ENCODE measurements at regions not wholly inside any gene's neighbourhood (a gene's known extent, or its start where the extent isn't known, plus 50 kb on each side); places are given as distances from the start of the nearest gene placed in this dataset.
"Not testable (repeated sequence)": the region's sequence is repeated elsewhere in the genome, so short reads cannot be mapped to it uniquely, and the experiment has no call there.

DNA sequence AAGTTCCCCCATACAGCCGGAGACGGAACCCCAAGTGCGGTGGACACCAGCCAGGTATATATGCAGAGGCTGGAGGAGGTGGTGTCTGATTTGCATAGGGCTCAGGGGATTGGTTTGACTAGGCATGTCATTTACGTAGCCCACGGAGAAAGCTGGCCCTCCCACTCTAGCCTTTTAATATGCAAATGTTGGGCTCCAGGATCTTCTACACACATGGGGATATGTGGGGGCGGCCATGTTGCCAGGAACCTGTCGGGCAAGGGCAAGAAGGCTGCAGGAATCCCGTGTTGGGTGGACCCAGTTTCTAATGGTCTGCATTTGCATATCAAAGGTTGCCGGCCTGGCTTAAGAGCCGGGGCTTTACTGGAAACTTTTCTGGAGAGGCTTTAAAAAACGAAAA, 57.4 kb downstream of the FTHL17 start:
- not testable (repeated sequence) for DNase-seq

DNA sequence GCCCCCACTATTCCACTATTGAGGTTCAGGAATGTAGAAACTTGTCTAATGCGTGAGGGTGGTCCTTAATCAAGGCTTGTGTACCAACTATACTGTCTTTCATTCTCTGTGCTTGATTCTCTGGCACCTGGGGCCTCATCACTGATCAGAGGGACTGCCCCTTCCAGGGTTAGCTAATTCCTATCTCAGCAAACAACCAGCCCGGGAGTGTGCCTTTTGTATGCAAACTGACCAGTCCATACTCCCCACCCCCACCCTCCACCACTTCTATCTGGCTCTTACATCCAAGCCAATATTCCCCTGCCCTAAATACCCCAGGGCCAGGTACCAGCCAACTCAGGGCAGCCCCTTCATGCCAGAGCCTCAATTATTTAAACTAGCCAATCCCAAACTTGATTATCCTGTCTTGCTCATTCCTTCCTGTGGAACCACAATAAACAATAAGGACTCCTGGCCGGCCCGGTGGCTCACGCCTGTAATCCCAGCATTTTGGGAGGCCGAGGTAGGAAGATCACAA, 59.3 kb downstream of the FTHL17 start:
- DNase-seq = no peak

DNA sequence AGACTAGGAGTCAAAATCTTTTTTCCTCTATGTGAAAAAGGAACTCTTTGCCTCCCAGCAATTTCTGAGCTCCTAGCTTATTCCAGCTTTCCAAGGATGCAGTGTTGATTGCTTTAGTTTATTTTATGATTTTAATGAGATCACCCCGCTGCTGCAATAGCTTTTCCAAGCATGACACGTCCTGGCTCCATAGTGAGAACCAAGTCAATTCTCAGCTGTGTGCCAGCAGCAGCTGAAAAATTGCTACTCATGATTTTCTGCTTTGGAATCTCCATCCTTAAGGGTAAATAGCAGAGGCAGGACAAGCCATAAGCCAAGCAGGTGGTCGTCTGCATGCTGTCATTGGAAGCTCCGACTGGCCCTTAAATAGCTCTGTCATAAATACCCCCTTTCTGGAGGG, 64.5 kb downstream of the FTHL17 start:
- no peak for DNase-seq

DNA sequence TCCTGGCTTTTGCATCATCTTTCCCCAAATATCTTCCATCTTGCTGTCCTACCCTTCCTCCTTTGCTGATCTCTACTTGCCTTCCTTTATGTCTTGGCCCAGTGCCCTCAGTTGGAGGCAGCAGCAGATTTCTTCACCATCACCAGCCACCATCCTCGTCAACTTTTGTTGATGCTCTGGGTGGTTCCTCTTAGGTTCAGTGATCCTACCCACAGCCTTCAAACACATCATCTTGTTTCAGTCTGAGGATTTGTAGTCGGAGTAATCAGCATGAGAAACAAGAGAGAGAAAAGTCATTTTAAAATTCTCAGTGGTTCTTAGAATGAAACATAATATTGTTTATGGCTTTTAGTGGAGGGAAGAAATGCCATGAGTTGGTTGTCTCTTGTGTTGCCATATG, 65.8 kb downstream of the FTHL17 start:
- no peak for DNase-seq

DNA sequence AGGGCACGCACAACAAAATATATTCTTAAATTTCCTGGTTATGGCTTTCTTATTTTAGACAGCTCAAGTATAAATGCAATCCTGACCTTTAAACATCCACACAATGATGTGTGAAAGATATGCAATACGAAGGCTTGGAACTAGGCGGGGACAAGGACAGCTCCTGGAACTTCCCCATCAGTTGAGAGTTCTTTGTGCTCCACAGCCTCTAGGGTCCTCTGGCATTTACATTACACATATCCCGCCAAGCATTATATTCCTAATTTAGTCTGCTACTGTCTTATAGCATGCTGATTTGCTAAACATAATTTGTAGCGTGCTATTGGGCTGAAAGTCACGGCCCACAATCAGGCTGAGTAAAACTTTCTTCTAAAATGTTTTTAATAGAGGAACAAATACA, 74.4 kb downstream of the FTHL17 start:
- no peak for DNase-seq

DNA sequence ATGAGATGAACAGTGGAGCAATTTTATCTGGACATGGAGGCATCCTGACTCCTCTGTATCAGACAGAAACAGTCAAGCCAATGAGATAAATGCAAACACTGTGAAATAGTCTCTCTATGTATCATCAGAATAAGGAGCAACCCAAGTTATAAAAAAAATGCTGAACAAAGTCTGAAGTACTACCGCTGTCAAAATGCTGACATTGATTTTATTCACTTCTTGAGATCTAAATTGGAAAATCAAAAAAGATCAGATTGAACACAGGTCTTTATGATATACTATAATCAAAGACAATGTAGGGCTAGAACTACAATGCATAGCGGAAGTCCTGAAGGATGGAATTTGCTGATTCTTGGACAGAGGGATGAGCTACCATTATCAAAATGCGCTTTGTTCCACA, 76.1 kb downstream of the FTHL17 start:
- DNase-seq = no peak

DNA sequence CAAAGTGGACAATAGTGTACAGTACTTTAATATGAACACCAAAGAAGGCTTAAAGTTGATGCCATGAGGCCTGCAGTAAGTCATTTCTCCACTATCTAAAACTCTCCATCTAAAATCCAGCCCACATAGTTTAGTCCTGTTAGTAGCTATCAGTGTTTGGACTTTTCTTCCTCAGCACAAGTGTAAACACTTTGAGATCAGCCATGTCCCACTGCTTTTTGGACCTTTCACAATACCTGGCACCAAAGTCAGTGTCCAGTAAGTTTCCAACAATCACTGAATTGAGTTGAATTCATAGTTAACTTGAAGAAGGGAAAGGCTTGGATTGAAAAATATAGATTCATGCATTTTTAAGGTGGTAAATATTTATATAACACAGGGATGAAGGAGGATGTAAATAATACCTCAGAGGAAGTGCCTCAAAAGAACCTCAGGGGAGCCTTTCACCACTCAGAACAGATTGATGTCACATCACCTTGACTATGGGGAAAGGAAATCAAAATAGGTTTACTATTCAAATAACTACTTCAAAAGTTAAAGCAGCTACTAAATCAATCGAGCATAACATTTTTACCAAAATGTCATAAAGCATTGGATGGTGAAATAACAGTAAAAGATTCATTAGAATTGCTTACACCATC, 76.7 kb downstream of the FTHL17 start:
- no peak for DNase-seq

DNA sequence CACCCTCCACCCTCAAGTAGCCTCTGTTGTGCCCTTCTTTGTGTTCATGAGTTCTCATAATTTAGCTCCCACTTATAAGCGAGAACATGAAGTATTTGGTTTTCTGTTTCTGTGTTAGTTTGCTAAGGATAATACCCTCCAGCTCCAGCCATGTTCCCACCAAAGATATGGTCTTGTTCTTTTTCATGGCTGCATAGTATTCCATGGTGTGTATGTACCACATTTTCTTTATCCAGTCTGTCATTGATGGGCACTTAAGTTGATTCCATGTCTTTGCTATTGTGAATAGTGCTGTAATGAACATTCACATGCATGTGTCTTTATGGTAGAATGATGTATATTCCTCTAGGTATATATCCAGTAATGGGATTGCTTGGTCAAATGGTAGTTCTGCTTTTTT, 77.8 kb downstream of the FTHL17 start:
- DNase-seq = not testable (repeated sequence)

DNA sequence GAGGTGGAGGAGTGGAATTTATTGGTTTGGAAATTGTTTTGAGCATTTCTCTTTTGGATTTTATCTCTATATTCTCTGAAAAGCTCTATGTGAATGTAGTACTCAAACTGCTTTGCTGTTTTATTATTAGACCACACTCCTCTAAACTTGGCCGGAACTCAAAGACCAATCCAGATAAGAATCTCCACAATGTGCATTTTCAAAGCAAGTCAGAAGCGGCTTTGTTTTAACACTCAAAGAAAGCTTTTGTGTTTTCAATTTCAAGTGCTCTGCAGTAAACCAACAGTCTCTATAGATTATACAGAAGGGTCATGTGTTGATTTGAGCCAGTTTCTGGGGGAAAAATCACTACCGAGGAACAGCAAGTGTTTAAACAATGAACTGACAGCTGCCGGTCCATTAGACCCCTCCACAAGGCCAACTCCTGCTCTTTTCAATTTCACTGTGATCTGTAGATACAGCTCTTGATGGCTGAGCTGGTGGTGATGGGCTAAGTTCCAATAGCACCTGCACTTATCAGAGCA, 79.4 kb downstream of the FTHL17 start:
- peak; percentile 5 for DNase-seq

DNA sequence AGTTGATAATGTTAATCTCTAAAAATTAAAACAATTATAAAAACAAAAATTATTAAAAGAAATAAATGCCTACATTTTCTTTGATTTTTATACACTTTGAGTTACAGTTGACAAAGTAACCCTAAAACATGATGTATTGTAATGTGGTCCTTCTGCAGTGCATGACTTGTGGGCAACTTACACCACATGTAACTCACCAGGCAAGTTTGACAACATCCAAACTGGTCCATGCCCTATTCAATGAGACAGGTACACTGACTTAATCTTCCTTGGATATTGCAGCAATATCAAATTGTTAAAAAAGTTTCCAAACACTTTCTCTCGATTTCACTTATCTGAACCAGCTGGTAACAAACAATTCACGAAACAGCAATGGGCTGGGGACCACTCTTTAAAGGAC, 81.5 kb downstream of the FTHL17 start:
- DNase-seq = no peak

DNA sequence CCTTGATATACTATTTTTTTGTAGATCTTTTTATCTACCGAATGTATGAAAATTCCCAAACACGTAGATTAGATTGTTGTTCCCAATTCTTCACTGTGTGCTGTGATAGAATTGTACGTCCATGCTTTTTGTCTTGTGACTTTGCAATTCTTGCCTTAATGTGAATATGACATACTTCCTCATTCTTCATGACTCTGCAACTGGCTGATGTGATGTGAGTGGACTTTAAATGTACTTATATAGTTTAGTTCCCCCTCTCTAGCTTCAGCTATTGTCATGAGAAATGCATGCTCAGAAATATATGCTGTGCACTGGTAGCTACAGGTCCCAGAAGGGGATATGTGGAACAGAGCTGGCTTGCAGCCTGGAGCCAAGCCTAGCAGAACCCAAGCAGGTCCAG, 89.4 kb downstream of the FTHL17 start:
- DNase-seq = no peak

DNA sequence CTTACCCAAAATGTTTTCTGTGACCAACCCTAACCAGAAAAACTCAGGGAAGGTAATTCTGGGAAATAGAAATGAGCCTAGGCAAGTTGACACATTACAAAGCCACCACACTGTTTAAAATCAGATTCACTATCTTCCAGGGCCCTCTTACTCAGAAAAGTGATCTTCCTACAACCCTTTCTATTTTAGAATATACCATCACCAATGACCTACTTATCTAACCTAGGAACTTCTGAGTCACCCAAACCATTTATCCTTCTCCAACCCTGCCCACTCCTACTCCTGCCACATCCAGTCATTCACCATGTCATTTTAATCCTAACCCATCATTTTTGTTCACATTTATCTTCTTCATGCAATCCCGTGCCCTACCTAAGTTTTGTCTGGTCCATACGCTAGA, 89.9 kb downstream of the FTHL17 start:
- DNase-seq = no peak

DNA sequence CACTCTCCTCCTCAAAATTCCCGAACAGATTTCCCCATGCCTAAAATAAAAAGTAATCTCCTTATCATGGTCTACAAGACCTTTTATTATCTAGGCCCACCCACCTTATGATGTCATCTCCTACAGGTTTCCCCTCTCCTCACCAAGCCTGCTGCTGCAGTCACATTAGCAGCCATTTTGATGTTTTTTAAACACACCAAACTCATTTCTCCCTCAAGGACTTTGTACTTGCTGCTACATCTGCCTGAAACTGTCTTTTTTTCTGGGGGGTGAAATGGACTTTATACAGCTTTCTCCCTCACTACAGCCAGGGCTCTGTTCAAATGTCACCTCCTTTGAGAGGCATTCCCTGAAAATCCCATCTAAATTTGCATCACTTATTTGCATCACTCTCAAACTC, 90.2 kb upstream of the TAB3 start:
- no peak for DNase-seq

DNA sequence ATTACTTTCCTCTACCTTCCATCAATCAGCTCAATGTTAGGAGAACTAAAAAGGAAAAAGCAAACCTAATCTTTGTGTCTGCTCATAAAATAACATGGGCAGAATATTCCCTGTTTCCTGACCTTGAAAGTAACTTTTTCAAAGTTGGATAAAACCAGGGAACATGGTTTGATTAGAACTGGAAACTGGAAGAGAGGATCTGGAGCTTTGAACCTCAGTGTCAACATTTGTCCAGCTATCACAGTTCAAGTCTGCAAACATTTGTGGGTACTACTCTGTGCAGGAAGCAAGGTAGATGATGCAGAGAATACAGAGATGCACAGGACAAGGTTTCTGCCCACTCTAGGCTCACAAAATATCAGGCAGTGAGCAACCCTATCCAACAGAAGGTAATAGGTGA, 86.4 kb upstream of the TAB3 start:
- no peak for DNase-seq

DNA sequence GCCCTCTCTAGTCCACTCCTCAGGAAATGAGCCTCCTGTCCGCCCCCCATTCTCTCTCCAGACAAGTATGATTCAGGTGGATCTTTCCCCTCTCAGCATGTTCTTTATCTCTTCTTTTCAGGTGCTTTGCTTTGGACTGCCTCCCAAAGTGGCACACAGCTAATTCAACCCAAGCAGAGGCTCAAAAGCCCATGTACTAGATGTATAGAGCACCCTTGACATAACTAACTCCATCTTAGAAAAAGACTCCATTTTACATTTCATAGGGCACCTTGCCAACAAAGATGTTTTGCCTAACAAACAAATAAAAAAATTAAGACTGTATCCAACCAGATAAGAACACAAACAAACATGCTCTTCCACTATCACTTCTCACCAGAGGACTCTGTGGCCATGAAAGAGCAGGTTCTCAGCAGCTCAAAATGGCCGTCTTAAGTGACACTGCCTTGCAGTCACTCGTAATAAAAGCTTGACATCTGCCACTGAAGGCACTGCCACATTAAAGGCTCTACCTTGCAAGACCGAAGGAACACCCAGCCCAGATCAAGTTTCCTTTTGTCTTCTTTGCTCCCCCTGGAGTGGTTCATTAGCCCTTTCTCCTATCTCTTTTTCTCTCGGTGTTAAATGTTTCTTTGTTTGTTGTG, 84.9 kb upstream of the TAB3 start:
- DNase-seq = no peak

DNA sequence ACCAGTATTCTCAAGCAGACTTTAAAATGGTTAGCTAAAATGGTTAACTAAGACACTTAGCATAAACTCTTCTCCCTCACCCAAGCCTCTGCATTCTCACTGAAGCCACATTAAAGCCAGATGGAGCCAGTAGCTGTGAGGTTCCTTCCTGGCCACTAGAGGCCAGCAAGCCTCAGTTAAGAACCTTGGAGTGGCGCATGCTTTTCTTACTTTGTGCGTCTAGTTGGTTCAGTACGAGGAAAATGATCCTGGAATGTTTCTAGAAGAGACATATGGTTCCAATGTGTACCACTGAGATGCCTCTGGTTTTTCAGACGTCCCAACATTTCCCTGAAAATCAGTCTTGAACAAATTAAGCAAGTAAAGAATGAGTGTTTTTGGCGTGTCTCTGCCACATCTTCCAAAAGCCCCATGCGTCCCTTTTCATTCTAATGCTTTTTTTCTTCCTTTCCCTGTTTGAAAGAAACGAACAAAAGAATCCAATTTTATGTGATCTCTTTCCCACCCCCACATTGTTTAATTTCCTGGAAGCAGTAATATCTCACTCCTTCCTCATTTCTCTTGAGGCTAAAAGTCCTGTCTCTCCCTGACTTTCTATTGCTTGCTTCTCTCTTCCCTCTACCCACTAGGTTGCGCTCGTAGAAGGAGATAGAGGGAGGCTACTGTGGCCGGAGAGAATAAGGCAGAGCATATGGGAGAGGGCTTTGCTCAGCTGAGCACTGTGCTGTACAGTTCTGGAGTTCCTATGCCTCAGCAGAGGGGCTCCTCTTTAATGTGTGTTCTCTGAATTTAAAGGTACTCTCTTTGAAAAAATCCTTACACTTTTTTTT, 82.9 kb upstream of the TAB3 start:
- peak; percentile 57 for DNase-seq

DNA sequence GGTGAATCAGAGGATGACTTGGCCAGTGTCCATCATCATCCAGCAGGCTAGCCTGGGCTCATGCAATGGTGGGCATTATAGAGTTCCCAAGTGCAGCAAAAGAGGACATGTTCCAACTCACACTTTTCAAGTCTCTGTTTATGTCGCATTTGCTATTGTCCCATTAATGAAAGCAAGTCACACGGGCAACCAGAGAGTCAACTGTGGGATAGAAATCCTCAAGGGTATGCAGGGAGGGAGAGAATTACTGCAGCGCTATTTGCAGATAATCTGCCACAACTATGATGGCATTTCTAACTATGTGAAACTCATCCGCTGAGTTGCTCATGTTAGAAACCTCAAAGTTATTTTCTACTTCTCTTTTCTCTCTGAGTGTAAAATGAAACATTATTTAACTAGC, 78.5 kb upstream of the TAB3 start:
- no peak for DNase-seq

DNA sequence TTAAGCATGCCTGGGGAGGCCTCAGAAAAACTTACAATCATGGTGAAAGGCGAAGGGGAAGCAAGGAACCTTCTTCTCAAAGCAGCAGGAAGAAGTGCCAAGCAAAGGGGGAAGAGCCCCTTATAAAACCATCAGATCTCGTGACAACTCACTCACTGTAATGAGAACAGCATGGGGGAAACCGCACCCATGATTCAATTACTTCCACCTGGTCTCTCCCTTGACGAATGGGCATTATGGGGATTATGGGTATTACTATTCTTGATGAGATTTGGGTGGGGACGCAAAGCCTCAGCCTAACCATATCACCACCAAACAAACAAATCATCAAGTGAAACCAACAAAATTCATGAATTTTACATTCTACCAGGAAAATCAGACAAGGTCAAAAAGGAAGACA, 76.7 kb upstream of the TAB3 start:
- DNase-seq = no peak

DNA sequence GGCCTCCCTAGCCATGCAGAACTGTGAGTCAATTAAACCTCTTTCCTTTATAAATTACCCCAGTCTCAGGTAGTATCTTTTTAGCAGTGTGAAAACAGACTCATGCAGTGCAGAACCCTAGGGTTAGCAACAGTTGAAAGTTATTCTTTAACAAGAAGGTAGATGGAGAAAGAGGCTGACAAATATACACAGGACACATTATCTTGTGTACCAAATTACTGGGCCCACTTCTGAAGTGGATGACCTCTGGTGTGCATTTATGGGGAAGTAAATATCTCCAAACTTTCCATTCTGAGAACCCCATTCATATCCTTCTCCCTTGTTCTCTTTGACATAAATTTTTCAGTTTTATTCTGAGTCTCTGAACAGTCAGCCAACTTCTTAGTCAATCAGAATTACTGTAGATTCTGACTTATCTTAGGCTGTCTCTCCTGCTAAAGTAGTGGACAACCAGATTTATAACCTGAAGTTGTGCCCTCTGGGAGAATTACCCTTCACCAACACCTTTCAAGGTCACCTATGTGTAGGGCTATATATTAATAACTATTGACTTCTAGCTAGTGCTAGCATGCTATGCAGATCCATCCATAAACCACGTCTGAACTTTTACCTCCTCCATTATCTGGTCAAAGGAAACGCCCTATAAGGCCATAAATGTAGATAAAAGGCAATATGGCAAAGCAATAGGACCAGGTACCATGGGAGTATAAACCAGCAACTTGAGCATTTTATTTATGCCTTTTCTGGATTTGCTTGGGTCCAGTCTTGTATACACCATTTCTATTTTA, 72.5 kb upstream of the TAB3 start:
- DNase-seq = no peak

DNA sequence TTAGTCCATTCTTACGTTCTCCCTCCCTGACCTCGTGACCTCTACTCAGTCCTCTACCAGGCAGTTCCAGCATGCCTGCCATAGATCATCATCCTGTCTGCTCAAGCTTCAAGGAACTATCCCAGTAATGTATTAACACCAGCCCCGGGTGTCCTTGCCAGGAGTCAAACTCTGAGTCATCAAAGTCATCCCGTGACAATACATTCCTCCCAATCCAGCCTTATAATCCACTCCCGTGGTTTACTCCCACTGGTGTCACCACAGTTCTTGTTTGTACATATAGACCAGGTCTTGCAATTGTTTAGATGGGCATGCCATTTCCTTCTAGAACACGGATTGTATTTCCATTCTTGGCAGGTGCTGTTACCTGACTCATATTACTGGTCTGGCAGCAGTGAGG, 68.7 kb upstream of the TAB3 start:
- no peak for DNase-seq

DNA sequence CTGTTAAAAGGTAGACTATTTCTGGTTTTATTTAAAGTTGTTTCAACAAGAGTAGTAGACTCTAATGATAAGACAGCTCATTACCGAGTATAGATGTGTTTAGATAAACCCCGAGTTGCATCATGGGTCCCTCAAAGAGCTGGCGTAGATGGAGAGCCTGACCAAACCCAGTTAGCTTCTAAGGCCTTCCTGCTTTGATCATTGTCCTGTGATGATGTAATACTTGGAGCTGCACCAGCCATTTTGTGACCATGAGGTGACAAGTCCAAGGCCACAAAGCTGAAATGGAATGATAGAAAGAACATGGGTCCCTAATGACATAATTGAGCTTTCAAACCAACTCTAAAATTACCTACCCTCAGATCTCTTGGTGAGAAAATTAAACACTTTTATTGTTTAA, 66.6 kb upstream of the TAB3 start:
- DNase-seq = no peak

DNA sequence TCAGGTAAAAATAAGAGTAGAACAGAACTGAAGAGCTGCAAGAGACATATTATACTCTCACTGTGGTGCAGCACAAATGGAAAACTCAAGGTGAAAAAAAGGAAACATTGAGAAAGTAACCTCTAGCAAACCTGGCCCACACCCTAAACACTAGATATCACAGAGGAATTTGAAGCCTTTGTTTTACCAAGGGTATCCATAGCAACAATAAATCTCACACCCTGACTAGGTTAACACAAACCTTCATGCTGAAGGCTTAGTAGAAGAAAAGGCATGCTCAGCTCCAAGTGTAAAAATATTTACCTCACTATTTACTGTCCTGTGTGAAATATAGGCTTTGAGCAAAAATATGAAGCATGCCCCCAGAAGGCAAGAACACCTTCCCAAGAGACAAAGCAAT, 61.9 kb upstream of the TAB3 start:
- no peak for DNase-seq

DNA sequence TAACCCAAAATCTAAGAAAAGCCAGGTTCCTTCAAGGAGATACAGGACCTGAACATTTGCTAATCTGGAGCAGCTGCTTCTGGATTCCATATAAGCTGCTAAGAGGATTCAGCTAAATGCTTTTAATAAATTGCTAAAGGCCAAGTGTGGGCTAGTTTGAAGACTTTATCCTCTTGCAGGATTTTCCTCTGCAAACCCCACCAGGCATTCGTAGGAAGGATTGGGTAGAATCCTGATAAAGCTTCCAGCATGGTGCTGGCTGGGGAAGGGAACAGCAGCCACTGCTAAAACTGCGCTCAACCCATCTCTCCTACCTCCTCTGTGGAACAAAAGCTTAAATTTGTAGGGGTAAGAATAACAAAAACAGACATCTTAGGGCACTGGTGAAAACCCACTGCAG, 61.3 kb upstream of the TAB3 start:
- DNase-seq = no peak

Measured in eye (tissue), 1 donor.